Testis (tissue), 2 donors: ENCODE measurements at regions not wholly inside any gene's neighbourhood (a gene's known extent, or its start where the extent isn't known, plus 50 kb on each side); places are given as distances from the start of the nearest gene placed in this dataset.
"Not testable (repeated sequence)": the region's sequence is repeated elsewhere in the genome, so short reads cannot be mapped to it uniquely, and the experiment has no call there.

Source experiments
- POLR2A ChIP-seq: fragments of 450-650 bp; IDR thresholded peaks from one replicate; pipeline ENCODE4 v1.6.1; 2017; ENCODE audit warnings: antibody characterized with exemption, mild to moderate bottlenecking, moderate library complexity
- TF ChIP-seq, protein P1 (sequence below), 3 experiments: fragments of 450-650 bp in 2 of 3; fragments of 200-600 bp in 1 of 3; sonication (generic) in 1 of 3; IDR thresholded peaks; one replicate each; pipeline ENCODE4 v1.5.1; 2016 to 2019; ENCODE audit warnings: antibody characterized with exemption in 3 of 3, mild to moderate bottlenecking in 2 of 3, moderate library complexity in 1 of 3

DNA sequence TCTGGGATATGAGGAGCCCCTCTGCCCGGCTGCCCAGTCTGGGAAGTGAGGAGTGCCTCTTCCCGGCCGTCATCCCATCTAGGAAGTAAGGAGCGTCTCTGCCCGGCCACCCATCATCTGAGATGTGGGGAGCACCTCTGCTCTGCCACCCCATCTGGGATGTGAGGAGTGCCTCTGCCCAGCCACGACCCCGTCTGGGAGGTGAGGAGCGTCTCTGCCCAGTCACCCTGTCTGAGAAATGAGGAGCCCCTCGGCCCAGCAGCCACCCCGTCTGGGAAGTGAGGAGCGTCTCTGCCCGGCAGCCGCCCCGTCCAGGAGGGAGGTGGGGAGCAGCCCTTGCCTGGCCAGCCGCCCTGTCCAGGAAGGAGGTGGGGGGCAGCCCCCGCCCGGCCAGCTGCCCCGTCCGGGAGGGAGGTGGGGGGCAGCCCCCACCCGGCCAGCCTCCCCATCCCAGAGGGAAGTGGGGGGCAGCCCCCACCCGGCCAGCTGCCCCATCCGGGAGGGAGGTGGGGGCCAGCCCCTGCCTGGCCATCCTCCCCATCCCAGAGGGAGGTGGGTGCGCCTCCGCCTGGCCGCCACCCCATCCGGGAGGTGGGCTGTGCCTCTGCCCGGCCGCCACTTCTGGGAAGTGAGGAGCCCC is 194.4 kb upstream of the HCN1 start:
- TF ChIP-seq, protein P1, sequence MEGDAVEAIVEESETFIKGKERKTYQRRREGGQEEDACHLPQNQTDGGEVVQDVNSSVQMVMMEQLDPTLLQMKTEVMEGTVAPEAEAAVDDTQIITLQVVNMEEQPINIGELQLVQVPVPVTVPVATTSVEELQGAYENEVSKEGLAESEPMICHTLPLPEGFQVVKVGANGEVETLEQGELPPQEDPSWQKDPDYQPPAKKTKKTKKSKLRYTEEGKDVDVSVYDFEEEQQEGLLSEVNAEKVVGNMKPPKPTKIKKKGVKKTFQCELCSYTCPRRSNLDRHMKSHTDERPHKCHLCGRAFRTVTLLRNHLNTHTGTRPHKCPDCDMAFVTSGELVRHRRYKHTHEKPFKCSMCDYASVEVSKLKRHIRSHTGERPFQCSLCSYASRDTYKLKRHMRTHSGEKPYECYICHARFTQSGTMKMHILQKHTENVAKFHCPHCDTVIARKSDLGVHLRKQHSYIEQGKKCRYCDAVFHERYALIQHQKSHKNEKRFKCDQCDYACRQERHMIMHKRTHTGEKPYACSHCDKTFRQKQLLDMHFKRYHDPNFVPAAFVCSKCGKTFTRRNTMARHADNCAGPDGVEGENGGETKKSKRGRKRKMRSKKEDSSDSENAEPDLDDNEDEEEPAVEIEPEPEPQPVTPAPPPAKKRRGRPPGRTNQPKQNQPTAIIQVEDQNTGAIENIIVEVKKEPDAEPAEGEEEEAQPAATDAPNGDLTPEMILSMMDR (IDR thresholded peaks at IDR 0.05) = not testable (repeated sequence)
- TF ChIP-seq POLR2A = not testable (repeated sequence)
